ENCODE measurements at regions not wholly inside any gene's neighbourhood (a gene's known extent, or its start where the extent isn't known, plus 50 kb on each side); places are given as distances from the start of the nearest gene placed in this dataset.

- no peak for ATAC-seq
Observed at GRCh38 chr13:109363431-109363830, 423.0 kb downstream of the IRS2 start.

DNA sequence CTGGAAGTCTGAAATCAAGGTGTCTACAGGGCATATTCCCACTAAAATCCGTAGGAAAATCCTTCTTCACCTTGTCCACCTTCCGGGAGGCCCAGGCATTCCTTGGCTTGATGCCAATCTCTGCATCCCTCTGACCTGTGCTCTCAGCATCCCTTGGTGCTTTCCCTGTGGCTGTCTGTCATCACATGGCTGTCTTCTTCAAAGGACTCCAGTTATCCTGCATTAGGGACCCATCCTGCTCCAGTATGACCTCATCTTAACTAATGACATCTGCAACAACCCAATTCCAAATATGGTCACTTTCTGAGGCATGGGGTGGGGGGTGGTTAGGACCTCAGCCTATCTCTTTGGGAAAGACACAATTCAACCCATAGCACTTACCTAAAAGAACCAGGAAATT is 423.8 kb downstream of the IRS2 start:
- TF ChIP-seq, protein P1, sequence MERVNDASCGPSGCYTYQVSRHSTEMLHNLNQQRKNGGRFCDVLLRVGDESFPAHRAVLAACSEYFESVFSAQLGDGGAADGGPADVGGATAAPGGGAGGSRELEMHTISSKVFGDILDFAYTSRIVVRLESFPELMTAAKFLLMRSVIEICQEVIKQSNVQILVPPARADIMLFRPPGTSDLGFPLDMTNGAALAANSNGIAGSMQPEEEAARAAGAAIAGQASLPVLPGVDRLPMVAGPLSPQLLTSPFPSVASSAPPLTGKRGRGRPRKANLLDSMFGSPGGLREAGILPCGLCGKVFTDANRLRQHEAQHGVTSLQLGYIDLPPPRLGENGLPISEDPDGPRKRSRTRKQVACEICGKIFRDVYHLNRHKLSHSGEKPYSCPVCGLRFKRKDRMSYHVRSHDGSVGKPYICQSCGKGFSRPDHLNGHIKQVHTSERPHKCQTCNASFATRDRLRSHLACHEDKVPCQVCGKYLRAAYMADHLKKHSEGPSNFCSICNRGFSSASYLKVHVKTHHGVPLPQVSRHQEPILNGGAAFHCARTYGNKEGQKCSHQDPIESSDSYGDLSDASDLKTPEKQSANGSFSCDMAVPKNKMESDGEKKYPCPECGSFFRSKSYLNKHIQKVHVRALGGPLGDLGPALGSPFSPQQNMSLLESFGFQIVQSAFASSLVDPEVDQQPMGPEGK (CRISPR knock-in tag; IDR thresholded peaks at IDR 0.05; ENCODE audit: borderline replicate concordance), result no peak
- TF ChIP-seq TCF4 (CRISPR knock-in tag; IDR thresholded peaks at IDR 0.05; ENCODE audit: borderline replicate concordance), result no peak
- no peak for ATAC-seq

More at GRCh38 chr13:109363431-109363830, 423.0 kb downstream of the IRS2 start:
- TF ChIP-seq OSR1 (CRISPR knock-in tag; IDR thresholded peaks at IDR 0.05), result no peak
- no peak for TF ChIP-seq SNAI2 (CRISPR knock-in tag; IDR thresholded peaks at IDR 0.05)
- no peak for TF ChIP-seq ARNTL (CRISPR knock-in tag; IDR thresholded peaks at IDR 0.05; ENCODE audit: borderline replicate concordance, low read depth)
- TF ChIP-seq, protein P1 (CRISPR knock-in tag; IDR thresholded peaks at IDR 0.05; ENCODE audit: borderline replicate concordance), result no peak
- no peak for TF ChIP-seq RARB (CRISPR knock-in tag; IDR thresholded peaks at IDR 0.05)
- no peak for TF ChIP-seq BACH2 (CRISPR knock-in tag; IDR thresholded peaks at IDR 0.05; ENCODE audit: borderline replicate concordance)
- no peak for TF ChIP-seq POU6F1 (CRISPR knock-in tag; IDR thresholded peaks at IDR 0.05; ENCODE audit: borderline replicate concordance, low read depth)

DNA sequence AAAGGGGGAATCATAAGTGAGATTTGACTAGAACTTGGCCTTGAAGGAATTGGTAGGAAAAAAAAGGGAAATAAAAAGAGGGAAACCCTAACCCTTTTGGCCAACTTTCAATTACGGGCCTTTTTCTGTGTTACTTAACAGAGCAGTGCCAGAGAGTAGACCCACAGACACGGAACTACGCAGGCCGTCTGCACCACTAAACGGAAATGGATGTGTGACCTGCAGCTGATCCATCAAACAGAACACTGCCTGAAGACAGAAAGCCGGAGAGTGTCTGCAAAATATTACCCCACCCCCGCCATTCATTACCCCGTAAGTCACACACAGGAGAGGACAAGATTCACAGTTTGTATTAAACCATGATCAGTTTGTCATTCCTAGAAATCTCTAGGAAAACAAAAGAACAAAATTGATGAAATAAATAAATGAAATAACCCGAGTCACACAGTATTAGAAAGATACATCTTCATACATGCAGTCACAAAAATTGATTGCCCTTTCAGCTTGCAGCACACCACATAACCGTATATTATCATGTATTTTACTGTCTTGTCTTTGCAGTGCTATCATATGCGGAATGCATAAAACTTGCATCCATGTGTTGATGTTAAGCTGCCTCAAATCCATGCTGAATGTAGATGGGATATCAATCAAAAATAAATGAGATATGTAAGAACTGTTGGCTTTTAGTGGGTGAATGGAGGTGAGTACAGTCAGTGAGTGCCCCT is 424.7 kb downstream of the IRS2 start:
- TF ChIP-seq TCF4 (CRISPR knock-in tag; IDR thresholded peaks at IDR 0.05; ENCODE audit: borderline replicate concordance), result peak; percentile 23; the same call in 1 of the 2 replicates
- no peak for TF ChIP-seq GLIS3 (CRISPR knock-in tag; IDR thresholded peaks at IDR 0.05)
- TF ChIP-seq RARB (CRISPR knock-in tag; IDR thresholded peaks at IDR 0.05), result no peak
- ATAC-seq, result no peak

GRCh38 chr13:109357751-109358471 is 428.5 kb downstream of the IRS2 start:
- TF ChIP-seq ARNTL (CRISPR knock-in tag; IDR thresholded peaks at IDR 0.05; ENCODE audit: borderline replicate concordance, low read depth) (no peak), OSR1 (CRISPR knock-in tag; IDR thresholded peaks at IDR 0.05) (no peak), TOX (CRISPR knock-in tag; IDR thresholded peaks at IDR 0.05; ENCODE audit: borderline replicate concordance) (no peak)
- no peak for ATAC-seq

DNA sequence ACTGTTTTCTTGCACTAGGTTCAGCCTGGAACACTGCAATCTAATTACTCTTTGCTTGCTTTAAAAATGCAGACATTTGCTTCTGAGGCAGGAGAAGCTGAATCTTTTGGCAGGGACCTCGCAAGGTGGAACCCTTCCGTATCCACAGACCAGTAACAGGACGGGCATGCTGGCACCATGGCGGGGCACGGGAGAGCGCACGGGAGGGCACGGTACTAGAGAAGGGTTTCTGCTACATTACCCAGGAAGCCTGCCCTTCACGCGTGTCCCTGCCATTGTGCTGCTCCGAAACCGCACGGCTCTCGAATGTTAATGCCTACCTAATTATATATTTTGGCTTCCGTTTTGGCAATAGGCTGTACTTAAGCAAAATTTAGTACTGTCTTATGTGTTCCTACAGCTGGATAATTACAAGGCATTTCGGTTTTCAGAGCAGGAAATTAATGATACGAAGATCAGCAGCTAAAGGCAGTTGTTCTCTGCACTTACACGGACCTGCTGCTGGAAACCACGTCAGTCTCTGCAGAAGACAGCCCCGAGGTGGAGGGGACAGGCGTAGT is 430.4 kb downstream of the IRS2 start:
- no peak for ATAC-seq
- TF ChIP-seq POU6F1 (CRISPR knock-in tag; IDR thresholded peaks at IDR 0.05; ENCODE audit: borderline replicate concordance, low read depth) (no peak), BACH2 (CRISPR knock-in tag; IDR thresholded peaks at IDR 0.05; ENCODE audit: borderline replicate concordance) (no peak), TCF4 (CRISPR knock-in tag; IDR thresholded peaks at IDR 0.05; ENCODE audit: borderline replicate concordance) (no peak), ZNF70 (CRISPR knock-in tag; IDR thresholded peaks at IDR 0.05) (no peak), ZFP30 (CRISPR knock-in tag; IDR thresholded peaks at IDR 0.05) (no peak), SNAI2 (CRISPR knock-in tag; IDR thresholded peaks at IDR 0.05) (no peak), RARB (CRISPR knock-in tag; IDR thresholded peaks at IDR 0.05) (no peak), ZC3H10 (CRISPR knock-in tag; IDR thresholded peaks at IDR 0.05) (no peak), PPARA (CRISPR knock-in tag; IDR thresholded peaks at IDR 0.05; ENCODE audit: borderline replicate concordance) (no peak), ESRRG (CRISPR knock-in tag; IDR thresholded peaks at IDR 0.05) (no peak)
- TF ChIP-seq, protein P2, sequence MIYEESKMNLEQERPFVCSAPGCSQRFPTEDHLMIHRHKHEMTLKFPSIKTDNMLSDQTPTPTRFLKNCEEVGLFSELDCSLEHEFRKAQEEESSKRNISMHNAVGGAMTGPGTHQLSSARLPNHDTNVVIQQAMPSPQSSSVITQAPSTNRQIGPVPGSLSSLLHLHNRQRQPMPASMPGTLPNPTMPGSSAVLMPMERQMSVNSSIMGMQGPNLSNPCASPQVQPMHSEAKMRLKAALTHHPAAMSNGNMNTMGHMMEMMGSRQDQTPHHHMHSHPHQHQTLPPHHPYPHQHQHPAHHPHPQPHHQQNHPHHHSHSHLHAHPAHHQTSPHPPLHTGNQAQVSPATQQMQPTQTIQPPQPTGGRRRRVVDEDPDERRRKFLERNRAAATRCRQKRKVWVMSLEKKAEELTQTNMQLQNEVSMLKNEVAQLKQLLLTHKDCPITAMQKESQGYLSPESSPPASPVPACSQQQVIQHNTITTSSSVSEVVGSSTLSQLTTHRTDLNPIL (CRISPR knock-in tag; IDR thresholded peaks at IDR 0.05; ENCODE audit: low read depth), result no peak
- TF ChIP-seq, protein P3, sequence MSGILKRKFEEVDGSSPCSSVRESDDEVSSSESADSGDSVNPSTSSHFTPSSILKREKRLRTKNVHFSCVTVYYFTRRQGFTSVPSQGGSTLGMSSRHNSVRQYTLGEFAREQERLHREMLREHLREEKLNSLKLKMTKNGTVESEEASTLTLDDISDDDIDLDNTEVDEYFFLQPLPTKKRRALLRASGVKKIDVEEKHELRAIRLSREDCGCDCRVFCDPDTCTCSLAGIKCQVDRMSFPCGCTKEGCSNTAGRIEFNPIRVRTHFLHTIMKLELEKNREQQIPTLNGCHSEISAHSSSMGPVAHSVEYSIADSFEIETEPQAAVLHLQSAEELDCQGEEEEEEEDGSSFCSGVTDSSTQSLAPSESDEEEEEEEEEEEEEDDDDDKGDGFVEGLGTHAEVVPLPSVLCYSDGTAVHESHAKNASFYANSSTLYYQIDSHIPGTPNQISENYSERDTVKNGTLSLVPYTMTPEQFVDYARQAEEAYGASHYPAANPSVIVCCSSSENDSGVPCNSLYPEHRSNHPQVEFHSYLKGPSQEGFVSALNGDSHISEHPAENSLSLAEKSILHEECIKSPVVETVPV (CRISPR knock-in tag; IDR thresholded peaks at IDR 0.05), result no peak
- TF ChIP-seq, protein P4, sequence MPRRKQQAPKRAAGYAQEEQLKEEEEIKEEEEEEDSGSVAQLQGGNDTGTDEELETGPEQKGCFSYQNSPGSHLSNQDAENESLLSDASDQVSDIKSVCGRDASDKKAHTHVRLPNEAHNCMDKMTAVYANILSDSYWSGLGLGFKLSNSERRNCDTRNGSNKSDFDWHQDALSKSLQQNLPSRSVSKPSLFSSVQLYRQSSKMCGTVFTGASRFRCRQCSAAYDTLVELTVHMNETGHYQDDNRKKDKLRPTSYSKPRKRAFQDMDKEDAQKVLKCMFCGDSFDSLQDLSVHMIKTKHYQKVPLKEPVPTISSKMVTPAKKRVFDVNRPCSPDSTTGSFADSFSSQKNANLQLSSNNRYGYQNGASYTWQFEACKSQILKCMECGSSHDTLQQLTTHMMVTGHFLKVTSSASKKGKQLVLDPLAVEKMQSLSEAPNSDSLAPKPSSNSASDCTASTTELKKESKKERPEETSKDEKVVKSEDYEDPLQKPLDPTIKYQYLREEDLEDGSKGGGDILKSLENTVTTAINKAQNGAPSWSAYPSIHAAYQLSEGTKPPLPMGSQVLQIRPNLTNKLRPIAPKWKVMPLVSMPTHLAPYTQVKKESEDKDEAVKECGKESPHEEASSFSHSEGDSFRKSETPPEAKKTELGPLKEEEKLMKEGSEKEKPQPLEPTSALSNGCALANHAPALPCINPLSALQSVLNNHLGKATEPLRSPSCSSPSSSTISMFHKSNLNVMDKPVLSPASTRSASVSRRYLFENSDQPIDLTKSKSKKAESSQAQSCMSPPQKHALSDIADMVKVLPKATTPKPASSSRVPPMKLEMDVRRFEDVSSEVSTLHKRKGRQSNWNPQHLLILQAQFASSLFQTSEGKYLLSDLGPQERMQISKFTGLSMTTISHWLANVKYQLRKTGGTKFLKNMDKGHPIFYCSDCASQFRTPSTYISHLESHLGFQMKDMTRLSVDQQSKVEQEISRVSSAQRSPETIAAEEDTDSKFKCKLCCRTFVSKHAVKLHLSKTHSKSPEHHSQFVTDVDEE (CRISPR knock-in tag; IDR thresholded peaks at IDR 0.05), result no peak
